ENCODE measurements at regions not wholly inside any gene's neighbourhood (a gene's known extent, or its start where the extent isn't known, plus 50 kb on each side); places are given as distances from the start of the nearest gene placed in this dataset.

GRCh38 chr7:42485301-42485766 is 248.3 kb upstream of the GLI3 start:
- DNase-seq = no peak

- DNase-seq = no peak
Observed at GRCh38 chr7:42483886-42484285, 246.9 kb upstream of the GLI3 start.

GRCh38 chr7:42479816-42480633 is 243.0 kb upstream of the GLI3 start:
- DNase-seq = no peak

- no peak for DNase-seq
Observed at GRCh38 chr7:42479452-42479815, 242.4 kb upstream of the GLI3 start.

- no peak for DNase-seq
Observed at GRCh38 chr7:42478717-42479116, 241.7 kb upstream of the GLI3 start.

- DNase-seq = no peak
Observed at GRCh38 chr7:42476255-42476654, 239.2 kb upstream of the GLI3 start.

- no peak for DNase-seq
Observed at GRCh38 chr7:42475082-42475481, 238.1 kb upstream of the GLI3 start.

- no peak for DNase-seq
Observed at GRCh38 chr7:42473099-42473498, 236.1 kb upstream of the GLI3 start.

- DNase-seq = no peak
Observed at GRCh38 chr7:42471573-42472174, 234.7 kb upstream of the GLI3 start.

GRCh38 chr7:42469341-42469740 is 232.3 kb upstream of the GLI3 start:
- no peak for DNase-seq

- DNase-seq = no peak
Observed at GRCh38 chr7:42468471-42468870, 231.5 kb upstream of the GLI3 start.

- no peak for DNase-seq
Observed at GRCh38 chr7:42461537-42461936, 224.5 kb upstream of the GLI3 start.

- no peak for DNase-seq
Observed at GRCh38 chr7:42460933-42461332, 223.9 kb upstream of the GLI3 start.

- DNase-seq = no peak
Observed at GRCh38 chr7:42460148-42460547, 223.1 kb upstream of the GLI3 start.

GRCh38 chr7:42457663-42458062 is 220.7 kb upstream of the GLI3 start:
- DNase-seq = no peak

- DNase-seq = no peak
Observed at GRCh38 chr7:42456756-42457276, 219.8 kb upstream of the GLI3 start.

GRCh38 chr7:42456267-42456666 is 219.3 kb upstream of the GLI3 start:
- DNase-seq = no peak

- no peak for DNase-seq
Observed at GRCh38 chr7:42453931-42454361, 216.9 kb upstream of the GLI3 start.

GRCh38 chr7:42452356-42452755 is 215.3 kb upstream of the GLI3 start:
- DNase-seq = no peak

GRCh38 chr7:42449431-42449830 is 212.4 kb upstream of the GLI3 start:
- DNase-seq = no peak

- DNase-seq = no peak
Observed at GRCh38 chr7:42448901-42449300, 211.9 kb upstream of the GLI3 start.

- DNase-seq = no peak
Observed at GRCh38 chr7:42445691-42446090, 208.7 kb upstream of the GLI3 start.

- DNase-seq = no peak
Observed at GRCh38 chr7:42440951-42441350, 203.9 kb upstream of the GLI3 start.

GRCh38 chr7:42432644-42433043 is 195.6 kb upstream of the GLI3 start:
- DNase-seq = no peak

Data from NCI-H1092 (cell line).